ENCODE measurements at regions not wholly inside any gene's neighbourhood (a gene's known extent, or its start where the extent isn't known, plus 50 kb on each side); places are given as distances from the start of the nearest gene placed in this dataset.
A peak's percentile ranks its signal among the peaks of the same experiment; 100 is the strongest.

GRCh38 chr3:72597756-72598195 is 250.5 kb downstream of the SHQ1 start:
- WGBS, 2 donors: 68 to 71% methylated on average over 5 of the region's 5 CpGs
- Histone ChIP-seq H3K9me3 (no peaks in the 10 kb centered on the region), H3K4me1 (no peaks in the 10 kb centered on the region), H3K36me3 (ENCODE audit: low read depth, missing control alignments) (no peaks in the 10 kb centered on the region), H3K4me3 (no peak overlapping the region), H3K27me3 (no peaks in the 10 kb centered on the region), H3K27ac (no peak overlapping the region)
- intact Hi-C loops (cut with DNase I; ENCODE audit: low total_unique reads): no loop called here
- TF ChIP-seq CTCF (IDR thresholded peaks at IDR 0.05): no peak
- no peak for TF ChIP-seq POLR2A (IDR thresholded peaks at IDR 0.05)
- DNase-seq: peak; percentile 17

- Histone ChIP-seq H3K9me3 (no peaks in the 10 kb centered on the region), H3K27me3 (no peaks in the 10 kb centered on the region), H3K4me3 (no peak overlapping the region), H3K27ac (no peak overlapping the region), H3K4me1 (no peaks in the 10 kb centered on the region), H3K36me3 (ENCODE audit: low read depth, missing control alignments) (no peaks in the 10 kb centered on the region)
- no peak for DNase-seq
- TF ChIP-seq POLR2A (IDR thresholded peaks at IDR 0.05): no peak
- no peak for TF ChIP-seq CTCF (IDR thresholded peaks at IDR 0.05)
- intact Hi-C loops (cut with DNase I; ENCODE audit: low total_unique reads): no loop called here
These were observed 251.2 kb downstream of the SHQ1 start for GRCh38 chr3:72597043-72597442.

GRCh38 chr3:72595927-72596610 is 252.2 kb downstream of the SHQ1 start:
- no peak for TF ChIP-seq POLR2A (IDR thresholded peaks at IDR 0.05)
- TF ChIP-seq CTCF (IDR thresholded peaks at IDR 0.05): no peak
- intact Hi-C loops (cut with DNase I; ENCODE audit: low total_unique reads): no loop called here
- H3K27me3 ChIP-seq: no peaks in the 10 kb centered on the region
- WGBS, 2 donors: 86 to 88% methylated on average over 7 of the region's 7 CpGs
- no peak overlapping the region for H3K4me3 ChIP-seq
- H3K36me3 ChIP-seq (ENCODE audit: low read depth, missing control alignments): no peaks in the 10 kb centered on the region
- H3K4me1 ChIP-seq: peaks cover 1% of the 10 kb centered on the region
- H3K27ac ChIP-seq: no peak overlapping the region
- no peak for DNase-seq
- no peaks in the 10 kb centered on the region for H3K9me3 ChIP-seq

- Histone ChIP-seq H3K4me3 (no peak overlapping the region), H3K9me3 (no peaks in the 10 kb centered on the region), H3K4me1 (peaks cover 3% of the 10 kb centered on the region), H3K36me3 (ENCODE audit: low read depth, missing control alignments) (no peaks in the 10 kb centered on the region), H3K27ac (no peak overlapping the region), H3K27me3 (no peaks in the 10 kb centered on the region)
- 80 to 83% methylated on average over 4 of the region's 4 CpGs for WGBS, 2 donors
- no peak for DNase-seq
- intact Hi-C loops (cut with DNase I; ENCODE audit: low total_unique reads): no loop called here
- no peak for TF ChIP-seq CTCF (IDR thresholded peaks at IDR 0.05)
- TF ChIP-seq POLR2A (IDR thresholded peaks at IDR 0.05): no peak
These were observed 252.9 kb downstream of the SHQ1 start for GRCh38 chr3:72595376-72595775.

GRCh38 chr3:72594615-72595215 is 253.5 kb downstream of the SHQ1 start:
- 93 to 100% methylated on average over 3 of the region's 3 CpGs for WGBS, 2 donors
- no peaks in the 10 kb centered on the region for H3K9me3 ChIP-seq
- DNase-seq: no peak
- H3K27ac ChIP-seq: no peak overlapping the region
- H3K4me3 ChIP-seq: no peak overlapping the region
- no peak for TF ChIP-seq POLR2A (IDR thresholded peaks at IDR 0.05)
- TF ChIP-seq CTCF (IDR thresholded peaks at IDR 0.05): no peak
- H3K36me3 ChIP-seq (ENCODE audit: low read depth, missing control alignments): no peaks in the 10 kb centered on the region
- intact Hi-C loops (cut with DNase I; ENCODE audit: low total_unique reads): no loop called here
- H3K27me3 ChIP-seq: no peaks in the 10 kb centered on the region
- H3K4me1 ChIP-seq: peaks cover 3% of the 10 kb centered on the region

Measured in testis (tissue), 2 donors.